B cell (primary cell): ENCODE measurements at regions not wholly inside any gene's neighbourhood (a gene's known extent, or its start where the extent isn't known, plus 50 kb on each side); places are given as distances from the start of the nearest gene placed in this dataset.

Source experiments
- CTCF ChIP-seq: fragments of 200-600 bp; IDR thresholded peaks from one replicate; pipeline ENCODE4 v1.8.0; 2022; ENCODE audit warnings: antibody characterized with exemption, mild to moderate bottlenecking
- EZH2 ChIP-seq: IDR thresholded peaks from 2 replicates; pipeline ENCODE4 v1.6.1; 2012; ENCODE audit warnings: borderline replicate concordance, low read depth, mild to moderate bottlenecking, moderate library complexity, low read length; ENCODE audit not compliant: insufficient read depth, poor library complexity, severe bottlenecking

- no peak for TF ChIP-seq CTCF
- no peak for TF ChIP-seq EZH2
Measured at GRCh38 chr6:23414051-23414445, 712.0 kb upstream of the NRSN1 start.
